NCI-H2196 (cell line): ENCODE measurements at regions not wholly inside any gene's neighbourhood (a gene's known extent, or its start where the extent isn't known, plus 50 kb on each side); places are given as distances from the start of the nearest gene placed in this dataset.
"Not testable (repeated sequence)": the region's sequence is repeated elsewhere in the genome, so short reads cannot be mapped to it uniquely, and the experiment has no call there.

Experiments used
- DNase-seq: peaks from one replicate; lab custom pipeline; 2025; ENCODE audit not compliant: unreplicated experiment; lab: John Stamatoyannopoulos, UW

- no peak for DNase-seq
Observed at GRCh38 chr4:171376724-171377123, 436.5 kb upstream of the GALNTL6 start.

GRCh38 chr4:171353535-171353934 is 459.7 kb upstream of the GALNTL6 start:
- DNase-seq: no peak

- no peak for DNase-seq
Observed at GRCh38 chr4:171348090-171348489, 465.1 kb upstream of the GALNTL6 start.

GRCh38 chr4:171342646-171343045 is 470.6 kb upstream of the GALNTL6 start:
- no peak for DNase-seq

- DNase-seq: no peak
Observed at GRCh38 chr4:171340258-171340657, 472.9 kb upstream of the GALNTL6 start.

GRCh38 chr4:171334549-171334948 is 478.7 kb upstream of the GALNTL6 start:
- DNase-seq: no peak

- no peak for DNase-seq
Observed at GRCh38 chr4:171308661-171309060, 504.5 kb upstream of the GALNTL6 start.

GRCh38 chr4:171298048-171298718 is 515.0 kb upstream of the GALNTL6 start:
- not testable (repeated sequence) for DNase-seq

GRCh38 chr4:171288816-171289432 is 524.3 kb upstream of the GALNTL6 start:
- DNase-seq: no peak

- DNase-seq: no peak
Observed at GRCh38 chr4:171281359-171281758, 531.8 kb upstream of the GALNTL6 start.

GRCh38 chr4:171279131-171279530 is 534.1 kb upstream of the GALNTL6 start:
- DNase-seq: no peak

- no peak for DNase-seq
Observed at GRCh38 chr4:171266671-171267070, 546.5 kb upstream of the GALNTL6 start.

GRCh38 chr4:171265190-171265818 is 547.9 kb upstream of the GALNTL6 start:
- no peak for DNase-seq

GRCh38 chr4:171256223-171256622 is 557.0 kb upstream of the GALNTL6 start:
- DNase-seq: no peak

GRCh38 chr4:171246948-171247347 is 566.3 kb upstream of the GALNTL6 start:
- no peak for DNase-seq

GRCh38 chr4:171242831-171243230 is 570.4 kb upstream of the GALNTL6 start:
- no peak for DNase-seq

- DNase-seq: no peak
Observed at GRCh38 chr4:171239196-171239595, 574.0 kb upstream of the GALNTL6 start.

GRCh38 chr4:171235521-171235920 is 577.7 kb upstream of the GALNTL6 start:
- no peak for DNase-seq

- not testable (repeated sequence) for DNase-seq
Observed at GRCh38 chr4:171229354-171229753, 583.9 kb upstream of the GALNTL6 start.

GRCh38 chr4:171221181-171221580 is 592.0 kb upstream of the GALNTL6 start:
- no peak for DNase-seq

GRCh38 chr4:171203425-171203824 is 609.8 kb upstream of the GALNTL6 start:
- DNase-seq: no peak

- DNase-seq: no peak
Observed at GRCh38 chr4:171202908-171203307, 610.3 kb upstream of the GALNTL6 start.
